A549 (cell line): ENCODE measurements at regions not wholly inside any gene's neighbourhood (a gene's known extent, or its start where the extent isn't known, plus 50 kb on each side); places are given as distances from the start of the nearest gene placed in this dataset.
"Not testable (repeated sequence)": the region's sequence is repeated elsewhere in the genome, so short reads cannot be mapped to it uniquely, and the experiment has no call there.

Source experiments
- ATAC-seq, 2 experiments: fragments of 200-7000 bp in 1 of 2; fragments of >200 bp in 1 of 2; cut with Nextera tagmentation in 1 of 2; cut with Tn5 transposase in 1 of 2; 3 replicates each; pipeline versions ENCODE4 v1.8.0 to v1.9.1; 2018 to 2020; ENCODE audit warnings: mild to moderate bottlenecking in 1 of 2, moderate library complexity in 1 of 2
- CTCF ChIA-PET: fragments of 300-600 bp; sonication (Branson Sonifier 250); formaldehyde crosslinking; extraction: SDS; loops from one replicate; lab custom pipeline; 2021; ENCODE audit warnings: antibody characterized with exemption, inconsistent platforms; lab: Yijun Ruan, JAX
- POLR2A ChIA-PET: fragments of 350-600 bp; formaldehyde crosslinking; extraction: SDS; loops from one replicate; lab custom pipeline; 2021; ENCODE audit warnings: antibody characterized with exemption, inconsistent platforms; lab: Yijun Ruan, JAX
- DNase-seq, 2 experiments: peaks; one replicate each; pipeline versions ENCODE4 v3.0.0 to v3.0.0-alpha.2; 2011 to 2016; ENCODE audit warnings: low read depth in 1 of 2, low spot score in 1 of 2
- FAIRE-seq: peaks from 2 replicates; lab custom pipeline; 2011; peaks lifted over from hg19 to GRCh38; lab: Jason Lieb, UNC
- H3K27ac ChIP-seq, 2 experiments: fragments of >200 bp; sonication (Bioruptor Twin); formaldehyde crosslinking; 3 replicates each; pipeline ENCODE4 v1.5.1; 2016 to 2017
- H3K4me1 ChIP-seq: fragments of >200 bp; sonication (Bioruptor Twin); formaldehyde crosslinking; 3 replicates; pipeline ENCODE4 v1.6.1; 2016
- H3K4me2 ChIP-seq: fragments of >200 bp; sonication (Bioruptor Twin); formaldehyde crosslinking; 3 replicates; pipeline ENCODE4 v1.6.1; 2016
- H3K4me3 ChIP-seq: fragments of >200 bp; sonication (Bioruptor Twin); formaldehyde crosslinking; 3 replicates; pipeline ENCODE4 v1.5.1; 2016
- H3K9me3 ChIP-seq: fragments of >200 bp; sonication (Bioruptor Twin); formaldehyde crosslinking; 3 replicates; pipeline ENCODE4 v1.6.1; 2016
- BHLHE40 ChIP-seq: IDR thresholded peaks from 2 replicates; pipeline ENCODE4 v1.6.1; 2012; ENCODE audit warnings: low read depth, low read length, inconsistent platforms
- E2F6 ChIP-seq: IDR thresholded peaks from 2 replicates; pipeline ENCODE4 v1.6.1; 2012; ENCODE audit warnings: low read depth, borderline replicate concordance
- EHF ChIP-seq: fragments of 250-450 bp; sonication (Bioruptor Pico); IDR thresholded peaks from 2 replicates; pipeline ENCODE4 v1.5.0; 2020; ENCODE audit warnings: mild to moderate bottlenecking
- EHMT2 ChIP-seq: fragments of 200-600 bp; sonication (generic); IDR thresholded peaks from 2 replicates; pipeline ENCODE4 v1.6.1; 2016; ENCODE audit warnings: antibody characterized with exemption, low read depth, mild to moderate bottlenecking, moderate library complexity
- FOSB ChIP-seq: fragments of 250-450 bp; sonication (Bioruptor Pico); IDR thresholded peaks from 2 replicates; pipeline ENCODE4 v1.5.0; 2020; ENCODE audit warnings: mild to moderate bottlenecking, moderate library complexity
- FOSL2 ChIP-seq, 2 experiments: fragments of 450-650 bp in 1 of 2; fragments of >200 bp in 1 of 2; sonication (Bioruptor Twin) in 1 of 2; formaldehyde crosslinking; IDR thresholded peaks; 2 replicates each; pipeline versions ENCODE4 v1.5.0 to v1.6.1; 2016 to 2020; ENCODE audit warnings: mild to moderate bottlenecking in 1 of 2, moderate library complexity in 1 of 2
- GATA3 ChIP-seq: IDR thresholded peaks from 2 replicates; pipeline ENCODE4 v1.6.1; 2012; ENCODE audit warnings: borderline replicate concordance
- HOXA7 ChIP-seq: fragments of 250-450 bp; sonication (Bioruptor Pico); IDR thresholded peaks from 2 replicates; pipeline ENCODE4 v1.5.0; 2020; ENCODE audit warnings: mild to moderate bottlenecking, moderate library complexity
- HOXB5 ChIP-seq: fragments of 250-450 bp; sonication (Bioruptor Pico); IDR thresholded peaks from 2 replicates; pipeline ENCODE4 v1.5.0; 2020; ENCODE audit warnings: mild to moderate bottlenecking, moderate library complexity
- JUN ChIP-seq, 2 experiments: fragments of >200 bp; sonication (Bioruptor Twin); formaldehyde crosslinking; IDR thresholded peaks; 2 replicates in 1 of 2; 3 replicates in 1 of 2; pipeline ENCODE4 v1.6.1; 2016 to 2017
- KDM1A ChIP-seq: fragments of 200-600 bp; sonication (generic); IDR thresholded peaks from 2 replicates; pipeline ENCODE4 v1.6.1; 2016; ENCODE audit warnings: low read depth, mild to moderate bottlenecking
- MYC ChIP-seq: IDR thresholded peaks from 2 replicates; pipeline ENCODE4 v1.6.1; 2012; ENCODE audit warnings: mild to moderate bottlenecking, inconsistent platforms, low read length, improper control_type of control experiment, borderline replicate concordance
- NR3C1 ChIP-seq: fragments of >200 bp; sonication (Bioruptor Twin); formaldehyde crosslinking; IDR thresholded peaks from 3 replicates; pipeline ENCODE4 v1.6.1; 2017
- RCOR1 ChIP-seq: fragments of 150-350 bp; IDR thresholded peaks from 2 replicates; pipeline ENCODE4 v1.6.1; 2014; ENCODE audit warnings: antibody characterized with exemption, low read length, low read depth
- RFX5 ChIP-seq: fragments of 450-650 bp; IDR thresholded peaks from 2 replicates; pipeline ENCODE4 v1.7.1; 2014; ENCODE audit warnings: antibody characterized with exemption, mild to moderate bottlenecking, moderate library complexity
- SMC3 ChIP-seq: fragments of >200 bp; sonication (Bioruptor Twin); formaldehyde crosslinking; IDR thresholded peaks from 3 replicates; pipeline ENCODE4 v1.6.1; 2018; ENCODE audit warnings: inconsistent platforms
- WGBS: methylation state at CpG from one replicate; pipeline ENCODE4 v1.1.6; 2017; ENCODE audit errors: missing lambda C conversion rate; 5-methylcytosine and 5-hydroxymethylcytosine counted together
- TF ChIP-seq, protein P1 (sequence below): fragments of >200 bp; sonication (Bioruptor Twin); formaldehyde crosslinking; IDR thresholded peaks from 2 replicates; pipeline ENCODE4 v1.6.1; 2016

DNA sequence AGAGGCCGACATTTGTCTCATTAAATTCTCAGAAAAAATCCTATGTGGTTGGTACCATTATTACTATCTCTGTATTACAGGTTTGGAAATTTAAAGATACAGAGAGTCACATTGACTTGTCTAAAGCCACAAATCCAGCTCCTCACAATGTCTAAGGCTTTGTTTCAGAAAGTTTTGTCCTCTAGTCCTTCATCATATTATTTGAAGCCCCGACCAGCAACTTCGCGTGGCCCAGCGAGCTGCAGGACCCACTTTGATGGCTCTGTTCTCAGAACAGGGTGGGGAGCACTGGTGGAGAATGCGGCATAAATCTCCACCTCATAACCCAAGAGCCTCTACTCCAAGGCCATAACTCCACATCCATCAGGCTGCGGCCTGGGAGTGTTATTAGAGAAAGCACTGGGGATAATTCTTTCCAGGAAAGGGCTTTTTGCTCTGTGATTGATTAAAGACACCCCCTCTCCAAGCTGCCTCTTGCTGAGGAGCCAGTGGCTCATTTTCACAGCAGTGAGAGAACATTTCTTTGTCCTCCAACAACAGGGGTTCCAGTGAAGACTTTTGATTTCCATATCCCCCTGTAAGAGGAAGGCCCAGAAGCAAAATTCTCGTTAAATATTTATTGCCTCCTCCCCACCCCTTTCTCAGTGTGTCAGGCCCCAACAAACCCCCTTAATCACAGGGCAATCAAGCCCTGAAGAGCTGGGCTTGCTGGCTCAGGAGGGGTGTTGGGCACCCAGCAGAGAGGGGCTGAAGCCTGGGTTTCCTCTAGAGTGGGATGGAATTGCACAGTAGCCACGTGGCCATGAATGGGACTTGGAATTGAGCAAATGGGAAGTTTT, 113.7 kb upstream of the CDH11 start:
- CTCF ChIA-PET: no interaction called here
- no peak for ATAC-seq

DNA sequence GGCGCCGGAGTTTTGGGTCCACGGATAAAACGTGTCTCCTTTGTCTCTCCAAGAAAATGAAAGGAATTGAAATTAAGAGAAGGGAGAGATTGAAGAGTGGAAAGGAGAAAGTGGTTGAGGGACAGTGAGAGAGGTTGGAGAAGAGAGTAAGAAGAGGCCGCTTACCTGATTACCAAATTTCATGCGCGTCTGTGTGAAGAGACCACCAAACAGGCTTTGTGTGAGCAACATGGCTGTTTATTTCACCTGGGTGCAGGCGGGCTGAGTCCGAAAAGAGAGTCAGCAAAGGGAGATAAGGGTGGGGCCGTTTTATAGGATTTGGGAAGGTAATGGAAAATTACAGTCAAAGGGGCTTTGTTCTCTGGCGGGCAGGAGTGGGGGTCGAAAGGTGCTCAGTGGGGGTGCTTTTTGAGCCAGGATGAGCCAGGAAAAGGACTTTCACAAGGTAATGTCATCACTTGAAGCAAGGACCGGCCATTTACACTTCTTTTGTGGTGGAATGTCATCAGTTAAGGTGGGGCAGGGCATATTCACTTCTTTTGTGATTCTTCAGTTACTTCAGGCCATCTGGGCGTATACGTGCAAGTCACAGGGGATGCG, 113.0 kb upstream of the CDH11 start:
- H3K4me3 ChIP-seq, POLR2A ChIA-PET, H3K4me2 ChIP-seq, CTCF ChIA-PET, H3K4me1 ChIP-seq, H3K27ac ChIP-seq, ATAC-seq, FAIRE-seq, DNase-seq, H3K9me3 ChIP-seq: not testable (repeated sequence)
- WGBS: 39% methylated on average over 16 of the region's 16 CpGs

More for the DNA sequence above, 113.7 kb upstream of the CDH11 start:
- H3K27ac ChIP-seq: no peak overlapping the region
- H3K4me1 ChIP-seq: no peaks in the 10 kb centered on the region
- FAIRE-seq: no peak
- no peak overlapping the region for H3K4me2 ChIP-seq
- TF ChIP-seq NR3C1 (no peak), RFX5 (no peak)
- no peak for DNase-seq
- POLR2A ChIA-PET: no interaction called here
- 11% methylated on average over 9 of the region's 9 CpGs for WGBS
- no peak overlapping the region for H3K4me3 ChIP-seq
- H3K9me3 ChIP-seq: no peaks in the 10 kb centered on the region; the same call in 2 of the 3 replicates

GRCh38 chr16:65229191-65229662, 107.4 kb upstream of the CDH11 start:
- Histone ChIP-seq H3K9me3 (no peaks in the 10 kb centered on the region), H3K4me2 (no peak overlapping the region), H3K27ac (no peak overlapping the region), H3K4me3 (no peak overlapping the region), H3K4me1 (no peaks in the 10 kb centered on the region)
- DNase-seq: no peak
- no peak for FAIRE-seq
- WGBS: 35% methylated on average over 3 of the region's 3 CpGs
- POLR2A ChIA-PET: no interaction called here
- CTCF ChIA-PET: no interaction called here
- TF ChIP-seq EHF (CRISPR knock-in tag) (no peak), EHMT2 (no peak), HOXA7 (CRISPR knock-in tag) (no peak), NR3C1 (no peak), RCOR1 (no peak), BHLHE40 (no peak), FOSL2 (IDR thresholded peaks at IDR 0.05) (no peak), FOSL2 (CRISPR knock-in tag; IDR thresholded peaks at IDR 0.05) (no peak), KDM1A (no peak), FOSB (no peak)
- no peak for ATAC-seq

DNA sequence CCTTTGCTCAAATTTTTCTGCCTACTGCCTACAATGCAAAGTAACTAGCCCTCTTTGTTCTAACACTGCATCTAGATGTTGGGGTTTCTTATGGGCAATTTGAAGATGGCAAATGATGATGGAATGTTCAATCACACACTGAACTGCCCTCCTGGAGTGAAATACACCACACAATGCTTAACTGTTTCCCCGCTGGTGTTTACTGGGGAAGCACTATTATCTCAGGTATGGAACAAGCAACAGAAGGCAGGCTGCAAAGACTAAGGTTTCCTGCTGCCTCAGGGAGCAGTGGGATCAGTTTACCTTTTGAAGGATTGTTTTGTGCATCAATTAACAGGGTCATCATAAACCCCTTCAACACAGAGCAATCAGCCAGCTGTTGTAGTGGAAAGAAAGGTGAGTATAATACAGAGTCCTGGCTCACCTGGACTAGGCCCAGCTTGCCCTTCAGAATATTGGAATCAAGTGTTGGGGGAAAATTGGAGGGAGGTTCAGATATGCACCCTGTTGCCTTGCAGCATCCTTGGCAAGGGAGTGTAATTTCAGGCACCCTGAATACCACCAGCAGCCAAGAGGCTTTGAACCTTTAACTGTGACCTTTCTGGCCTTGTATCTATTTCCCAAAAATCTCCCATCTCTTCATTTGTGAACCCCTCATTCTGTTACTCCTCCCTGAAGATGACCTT, 105.4 kb upstream of the CDH11 start:
- Histone ChIP-seq H3K4me3 (no peak overlapping the region), H3K9me3 (no peaks in the 10 kb centered on the region), H3K4me2 (no peak overlapping the region)
- POLR2A ChIA-PET: no interaction called here
- CTCF ChIA-PET: no interaction called here
- FAIRE-seq (no peak), ATAC-seq (no peak)
- 9% methylated on average over 1 of the region's 1 CpG for WGBS
- no peak for TF ChIP-seq RFX5
- no peak for TF ChIP-seq SMC3
- TF ChIP-seq, all 56 proteins: peak for 0
- Histone ChIP-seq H3K27ac (no peak overlapping the region), H3K4me1 (no peaks in the 10 kb centered on the region)
- no peak for DNase-seq

DNA sequence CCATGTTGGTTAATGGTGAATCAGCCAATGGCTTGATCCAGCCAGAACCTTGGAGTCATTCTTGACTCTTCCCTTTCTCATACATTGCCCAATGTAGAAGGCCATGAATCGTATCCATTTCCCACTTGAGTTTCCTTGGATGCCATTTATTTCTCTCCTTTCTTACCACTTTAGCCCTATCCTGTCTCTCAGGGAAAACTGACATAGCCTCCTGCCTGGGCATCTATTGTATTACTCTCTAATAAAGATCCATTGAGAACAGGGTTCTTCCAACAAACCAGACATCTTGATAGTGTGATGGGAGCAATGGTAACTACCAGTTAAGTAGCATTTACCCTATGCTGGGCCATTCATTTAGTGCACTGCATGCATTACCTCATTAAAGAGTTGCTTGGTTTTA, 104.2 kb upstream of the CDH11 start:
- DNase-seq (no peak), ATAC-seq (no peak), FAIRE-seq (no peak)
- ChIA-PET CTCF (no interaction called here), POLR2A (no interaction called here)
- Histone ChIP-seq H3K4me3 (no peak overlapping the region), H3K4me1 (no peaks in the 10 kb centered on the region)
- TF ChIP-seq HOXB5 (CRISPR knock-in tag) (no peak), JUN (IDR thresholded peaks at IDR 0.05) (no peak), GATA3 (no peak), E2F6 (no peak), KDM1A (no peak), MYC (no peak), NR3C1 (no peak)
- TF ChIP-seq, protein P1, sequence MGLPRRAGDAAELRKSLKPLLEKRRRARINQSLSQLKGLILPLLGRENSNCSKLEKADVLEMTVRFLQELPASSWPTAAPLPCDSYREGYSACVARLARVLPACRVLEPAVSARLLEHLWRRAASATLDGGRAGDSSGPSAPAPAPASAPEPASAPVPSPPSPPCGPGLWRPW: no peak
- TF ChIP-seq, all 56 proteins: peak for 0
- Histone ChIP-seq H3K27ac (no peak overlapping the region), H3K9me3 (no peaks in the 10 kb centered on the region), H3K4me2 (no peak overlapping the region)
- WGBS: 0% methylated on average over 1 of the region's 1 CpG
